Endodermal cell (in vitro differentiated cells): ENCODE measurements at regions not wholly inside any gene's neighbourhood (a gene's known extent, or its start where the extent isn't known, plus 50 kb on each side); places are given as distances from the start of the nearest gene placed in this dataset.
"Not testable (repeated sequence)": the region's sequence is repeated elsewhere in the genome, so short reads cannot be mapped to it uniquely, and the experiment has no call there.

Experiments used
- DNase-seq: peaks from one replicate; pipeline ENCODE4 v3.0.0-alpha.2; 2017
- H3K27ac ChIP-seq: 2 replicates; pipeline ENCODE4 v1.5.1; 2013; ENCODE audit warnings: mild to moderate bottlenecking, low read depth, low read length, moderate library complexity
- H3K27me3 ChIP-seq: 2 replicates; pipeline ENCODE4 v1.6.1; 2013; ENCODE audit warnings: mild to moderate bottlenecking, low read length, moderate library complexity; ENCODE audit not compliant: insufficient read depth, control insufficient read depth, poor library complexity, severe bottlenecking
- H3K36me3 ChIP-seq: 2 replicates; pipeline ENCODE4 v1.7.0; 2013; ENCODE audit warnings: mild to moderate bottlenecking, low read length, moderate library complexity; ENCODE audit not compliant: control insufficient read depth, insufficient read depth
- H3K4me1 ChIP-seq: one replicate; pipeline ENCODE4 v1.7.0; 2013; ENCODE audit warnings: low read length; ENCODE audit not compliant: control insufficient read depth, insufficient read depth
- H3K4me3 ChIP-seq: 2 replicates; pipeline ENCODE4 v1.5.1; 2013; ENCODE audit warnings: mild to moderate bottlenecking, low read length, moderate library complexity
- H3K9ac ChIP-seq: 2 replicates; pipeline ENCODE4 v1.6.1; 2013; ENCODE audit warnings: mild to moderate bottlenecking, low read length, moderate library complexity; ENCODE audit not compliant: poor library complexity, severe bottlenecking; ENCODE audit errors: extremely low read depth
- H3K9me3 ChIP-seq: 2 replicates; pipeline ENCODE4 v1.6.1; 2013; ENCODE audit warnings: mild to moderate bottlenecking, low read length, moderate library complexity; ENCODE audit not compliant: control insufficient read depth
- H3K27ac Mint-ChIP-seq: 2 replicates; pipeline ENCODE4 v1.8.0; 2020; ENCODE audit warnings: mixed read lengths
- H3K27me3 Mint-ChIP-seq: 2 replicates; pipeline ENCODE4 v1.8.0; 2021; ENCODE audit warnings: mild to moderate bottlenecking, mixed read lengths; ENCODE audit not compliant: insufficient read depth
- H3K36me3 Mint-ChIP-seq: 2 replicates; pipeline ENCODE4 v1.8.0; 2020; ENCODE audit warnings: low read depth, mixed read lengths
- H3K4me1 Mint-ChIP-seq: 2 replicates; pipeline ENCODE4 v1.8.0; 2020; ENCODE audit warnings: mixed read lengths
- H3K4me3 Mint-ChIP-seq: 2 replicates; pipeline ENCODE4 v1.8.0; 2020; ENCODE audit warnings: mild to moderate bottlenecking, moderate library complexity, mixed read lengths
- H3K9me3 Mint-ChIP-seq: 2 replicates; pipeline ENCODE4 v1.8.0; 2020; ENCODE audit warnings: mild to moderate bottlenecking, mixed read lengths
- WGBS, 2 experiments: methylation state at CpG; one replicate each; pipeline versions ENCODE4 v1.1.5 to v1.1.7; 2013; ENCODE audit warnings: missing lambda C conversion rate in 2 of 2, mixed read lengths in 1 of 2; ENCODE audit not compliant: insufficient coverage in 1 of 2, insufficient read length in 1 of 2; 5-methylcytosine and 5-hydroxymethylcytosine counted together

DNA sequence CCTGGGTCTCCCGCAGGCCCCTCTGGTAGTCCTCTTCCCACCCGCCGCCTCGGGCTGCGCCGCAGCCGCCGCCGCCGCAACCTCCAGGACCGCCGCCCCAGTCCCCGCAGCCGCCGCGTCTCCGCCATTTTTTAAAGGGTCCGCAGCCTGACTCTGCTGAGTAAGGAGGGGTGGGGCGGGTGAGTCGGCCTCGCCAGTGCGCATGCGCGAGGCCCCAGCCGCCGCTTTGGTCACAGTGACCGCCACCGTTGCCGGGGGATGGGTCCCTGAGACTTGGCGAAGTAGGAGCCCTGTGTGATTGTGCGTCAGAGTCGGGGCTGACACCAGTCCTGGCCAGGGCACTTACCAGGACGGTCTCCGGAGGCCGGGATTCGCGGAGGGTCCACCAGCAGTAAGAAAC lies 1424.2 kb upstream of the PCDH10 start:
- H3K4me3 ChIP-seq, H3K27me3 ChIP-seq, H3K9ac ChIP-seq, H3K4me1 Mint-ChIP-seq, H3K4me1 ChIP-seq, H3K36me3 ChIP-seq, H3K4me3 Mint-ChIP-seq, H3K36me3 Mint-ChIP-seq, DNase-seq, H3K27ac Mint-ChIP-seq, H3K9me3 ChIP-seq, H3K27me3 Mint-ChIP-seq, H3K27ac ChIP-seq: not testable (repeated sequence)
- 100% methylated on average over 4 of the region's 37 CpGs; no CpG with 5 or more reads in 1 of the 2 experiments for WGBS, 2 experiments
- H3K9me3 Mint-ChIP-seq = peaks cover 20% of the 10 kb centered on the region

DNA sequence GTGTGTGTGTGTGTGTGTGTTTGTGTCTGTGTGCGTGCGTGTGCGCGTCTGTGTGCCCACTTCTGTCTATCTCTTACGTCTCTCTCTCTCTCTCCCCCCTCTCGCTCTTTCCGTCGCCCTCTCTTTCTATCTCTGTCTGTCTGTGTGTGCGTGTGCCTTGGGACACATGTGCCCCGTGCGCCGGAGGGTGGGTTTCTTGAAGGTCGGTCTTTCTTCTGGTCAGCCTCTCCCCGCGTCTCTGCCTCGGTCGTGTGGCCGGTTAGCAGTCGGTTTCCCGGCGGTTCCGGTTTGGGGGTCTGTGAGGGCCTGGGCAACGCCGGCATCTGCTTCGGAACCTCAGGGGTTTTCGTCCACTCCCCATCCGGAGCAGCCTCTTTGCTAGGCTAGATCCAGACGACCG lies 1423.6 kb upstream of the PCDH10 start:
- H3K9ac ChIP-seq, H3K27me3 Mint-ChIP-seq, H3K4me1 ChIP-seq, H3K9me3 ChIP-seq, H3K4me3 Mint-ChIP-seq, H3K27me3 ChIP-seq, H3K36me3 Mint-ChIP-seq, H3K4me1 Mint-ChIP-seq, H3K4me3 ChIP-seq, H3K27ac Mint-ChIP-seq, H3K27ac ChIP-seq, DNase-seq, H3K36me3 ChIP-seq: not testable (repeated sequence)
- H3K9me3 Mint-ChIP-seq = peaks cover 23% of the 10 kb centered on the region
- 95 to 100% methylated on average over 1 to 11 of the region's 29 CpGs for WGBS, 2 experiments

GRCh38 chr4:131726940-131727339 lies 1422.2 kb upstream of the PCDH10 start:
- H3K27ac ChIP-seq, H3K4me1 Mint-ChIP-seq, H3K27me3 Mint-ChIP-seq, H3K27ac Mint-ChIP-seq, DNase-seq, H3K4me1 ChIP-seq, H3K9me3 ChIP-seq, H3K27me3 ChIP-seq, H3K9ac ChIP-seq, H3K36me3 ChIP-seq, H3K4me3 Mint-ChIP-seq, H3K4me3 ChIP-seq, H3K36me3 Mint-ChIP-seq: not testable (repeated sequence)
- peaks cover 25% of the 10 kb centered on the region for H3K9me3 Mint-ChIP-seq
- WGBS, 2 experiments = 94 to 97% methylated on average over 9 to 18 of the region's 28 CpGs

DNA sequence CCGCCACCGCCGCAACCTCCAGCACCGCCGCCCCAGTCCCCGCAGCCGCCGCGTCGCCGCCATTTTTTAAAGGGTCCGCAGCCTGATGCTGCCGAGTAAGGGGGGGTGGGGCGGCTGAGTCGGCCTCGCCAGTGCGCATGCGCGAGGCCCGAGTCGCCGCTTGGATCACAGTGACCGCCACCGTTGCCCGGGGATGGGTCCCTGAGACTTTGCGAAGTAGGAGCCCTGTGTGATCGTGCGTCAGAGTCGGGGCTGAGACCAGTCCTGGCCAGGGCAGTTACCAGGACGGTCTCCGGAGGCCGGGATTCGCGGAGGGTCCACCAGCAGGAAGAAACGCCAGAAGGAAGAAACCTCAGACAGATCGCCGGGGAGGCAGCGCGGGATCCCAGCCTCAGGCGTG lies 1421.7 kb upstream of the PCDH10 start:
- H3K36me3 Mint-ChIP-seq, H3K9me3 ChIP-seq, H3K36me3 ChIP-seq, H3K9ac ChIP-seq, H3K4me1 Mint-ChIP-seq, H3K27me3 ChIP-seq, H3K27me3 Mint-ChIP-seq, H3K4me3 Mint-ChIP-seq, H3K4me1 ChIP-seq, DNase-seq, H3K27ac ChIP-seq, H3K27ac Mint-ChIP-seq, H3K4me3 ChIP-seq: not testable (repeated sequence)
- 98 to 100% methylated on average over 2 to 27 of the region's 40 CpGs for WGBS, 2 experiments
- peaks cover 24% of the 10 kb centered on the region for H3K9me3 Mint-ChIP-seq

GRCh38 chr4:131729205-131729604 lies 1419.9 kb upstream of the PCDH10 start:
- not testable (repeated sequence) for H3K9ac ChIP-seq, H3K4me3 ChIP-seq, DNase-seq, H3K27me3 ChIP-seq, H3K4me3 Mint-ChIP-seq, H3K36me3 Mint-ChIP-seq, H3K9me3 ChIP-seq, H3K4me1 ChIP-seq, H3K27me3 Mint-ChIP-seq, H3K27ac Mint-ChIP-seq, H3K4me1 Mint-ChIP-seq, H3K36me3 ChIP-seq, H3K27ac ChIP-seq
- H3K9me3 Mint-ChIP-seq = peaks cover 19% of the 10 kb centered on the region
- WGBS, 2 experiments = 95 to 100% methylated on average over 8 to 30 of the region's 30 CpGs

GRCh38 chr4:131729716-131730398 lies 1419.2 kb upstream of the PCDH10 start:
- peaks cover 19% of the 10 kb centered on the region for H3K9me3 Mint-ChIP-seq
- not testable (repeated sequence) for H3K9me3 ChIP-seq, H3K27me3 ChIP-seq, H3K27ac Mint-ChIP-seq, H3K36me3 ChIP-seq, H3K36me3 Mint-ChIP-seq, H3K4me3 ChIP-seq, H3K27me3 Mint-ChIP-seq, H3K4me1 Mint-ChIP-seq, H3K4me1 ChIP-seq, H3K9ac ChIP-seq, DNase-seq, H3K27ac ChIP-seq, H3K4me3 Mint-ChIP-seq
- 90 to 91% methylated on average over 4 to 35 of the region's 59 CpGs for WGBS, 2 experiments

DNA sequence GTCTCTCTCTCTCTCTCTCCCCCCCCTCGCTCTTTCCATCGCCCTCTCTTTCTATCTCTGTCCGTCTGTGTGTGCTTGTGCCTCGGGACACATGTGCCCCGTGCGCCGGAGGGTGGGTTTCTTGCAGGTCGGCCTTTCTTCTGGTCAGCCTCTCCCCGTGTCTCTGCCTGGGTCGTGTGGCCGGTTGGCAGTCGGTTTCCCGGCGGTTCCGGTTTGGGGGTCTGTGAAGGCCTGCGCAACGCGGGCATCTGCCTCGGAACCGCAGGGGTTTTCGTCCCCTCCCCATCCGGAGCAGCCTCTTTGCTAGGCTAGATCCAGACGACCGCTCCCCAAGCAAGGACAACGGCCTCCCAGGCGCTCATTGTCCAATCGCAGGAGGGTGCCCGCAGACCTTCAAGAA lies 1418.5 kb upstream of the PCDH10 start:
- H3K36me3 ChIP-seq, DNase-seq, H3K4me1 ChIP-seq, H3K9ac ChIP-seq, H3K27me3 Mint-ChIP-seq, H3K27ac Mint-ChIP-seq, H3K4me1 Mint-ChIP-seq, H3K27ac ChIP-seq, H3K4me3 Mint-ChIP-seq, H3K9me3 ChIP-seq, H3K4me3 ChIP-seq, H3K27me3 ChIP-seq, H3K36me3 Mint-ChIP-seq: not testable (repeated sequence)
- 92 to 100% methylated on average over 9 to 21 of the region's 28 CpGs for WGBS, 2 experiments
- peaks cover 18% of the 10 kb centered on the region for H3K9me3 Mint-ChIP-seq
